Ishikawa (cell line): ENCODE measurements at regions not wholly inside any gene's neighbourhood (a gene's known extent, or its start where the extent isn't known, plus 50 kb on each side); places are given as distances from the start of the nearest gene placed in this dataset.

Experiments
- CEBPB ChIP-seq: IDR thresholded peaks from 2 replicates; pipeline ENCODE4 v1.6.1; 2012
- CREB1 ChIP-seq: IDR thresholded peaks from 2 replicates; pipeline ENCODE4 v1.6.1; 2012; ENCODE audit warnings: low read depth
- EGR1 ChIP-seq: IDR thresholded peaks from 2 replicates; pipeline ENCODE4 v1.6.1; 2012
- EP300 ChIP-seq: IDR thresholded peaks from 2 replicates; pipeline ENCODE4 v1.6.1; 2012; ENCODE audit warnings: borderline replicate concordance
- FOXM1 ChIP-seq: IDR thresholded peaks from 2 replicates; pipeline ENCODE4 v1.6.1; 2012; ENCODE audit warnings: low read depth, borderline replicate concordance
- NFIC ChIP-seq: IDR thresholded peaks from 2 replicates; pipeline ENCODE4 v1.6.1; 2012
- RAD21 ChIP-seq: IDR thresholded peaks from 2 replicates; pipeline ENCODE4 v1.6.1; 2012; ENCODE audit warnings: low read depth
- TAF1 ChIP-seq: IDR thresholded peaks from 2 replicates; pipeline ENCODE4 v1.6.1; 2012; ENCODE audit warnings: low read depth, mild to moderate bottlenecking
- TCF12 ChIP-seq: IDR thresholded peaks from 2 replicates; pipeline ENCODE4 v1.6.1; 2012; ENCODE audit warnings: low read depth
- TEAD4 ChIP-seq: IDR thresholded peaks from 2 replicates; pipeline ENCODE4 v1.6.1; 2012
- USF1 ChIP-seq: IDR thresholded peaks from 2 replicates; pipeline ENCODE4 v1.6.1; 2012
- YY1 ChIP-seq: IDR thresholded peaks from 2 replicates; pipeline ENCODE4 v1.6.1; 2012; ENCODE audit warnings: low read depth
- ZBTB7A ChIP-seq: IDR thresholded peaks from 2 replicates; pipeline ENCODE4 v1.6.1; 2012; ENCODE audit warnings: low read depth
- TF ChIP-seq, protein P1 (sequence below): IDR thresholded peaks from 2 replicates; pipeline ENCODE4 v1.6.1; 2012
- TF ChIP-seq, protein P2 (sequence below): IDR thresholded peaks from 2 replicates; pipeline ENCODE4 v1.6.1; 2012; ENCODE audit warnings: low read depth, mild to moderate bottlenecking

- no peak for TF ChIP-seq TEAD4
- TF ChIP-seq ZBTB7A: no peak
- no peak for TF ChIP-seq YY1
- TF ChIP-seq TAF1: no peak
- no peak for TF ChIP-seq EP300
- no peak for TF ChIP-seq USF1
These were observed 140.6 kb upstream of the STARD13 start for GRCh38 chr13:33426131-33426530.

- TF ChIP-seq TCF12: no peak
- no peak for TF ChIP-seq CEBPB
- no peak for TF ChIP-seq YY1
- no peak for TF ChIP-seq TEAD4
- TF ChIP-seq FOXM1: no peak
These were observed 147.8 kb upstream of the STARD13 start for GRCh38 chr13:33433316-33433715.

- no peak for TF ChIP-seq NFIC
- TF ChIP-seq, protein P1, sequence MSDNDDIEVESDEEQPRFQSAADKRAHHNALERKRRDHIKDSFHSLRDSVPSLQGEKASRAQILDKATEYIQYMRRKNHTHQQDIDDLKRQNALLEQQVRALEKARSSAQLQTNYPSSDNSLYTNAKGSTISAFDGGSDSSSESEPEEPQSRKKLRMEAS: no peak
- TF ChIP-seq, protein P2, sequence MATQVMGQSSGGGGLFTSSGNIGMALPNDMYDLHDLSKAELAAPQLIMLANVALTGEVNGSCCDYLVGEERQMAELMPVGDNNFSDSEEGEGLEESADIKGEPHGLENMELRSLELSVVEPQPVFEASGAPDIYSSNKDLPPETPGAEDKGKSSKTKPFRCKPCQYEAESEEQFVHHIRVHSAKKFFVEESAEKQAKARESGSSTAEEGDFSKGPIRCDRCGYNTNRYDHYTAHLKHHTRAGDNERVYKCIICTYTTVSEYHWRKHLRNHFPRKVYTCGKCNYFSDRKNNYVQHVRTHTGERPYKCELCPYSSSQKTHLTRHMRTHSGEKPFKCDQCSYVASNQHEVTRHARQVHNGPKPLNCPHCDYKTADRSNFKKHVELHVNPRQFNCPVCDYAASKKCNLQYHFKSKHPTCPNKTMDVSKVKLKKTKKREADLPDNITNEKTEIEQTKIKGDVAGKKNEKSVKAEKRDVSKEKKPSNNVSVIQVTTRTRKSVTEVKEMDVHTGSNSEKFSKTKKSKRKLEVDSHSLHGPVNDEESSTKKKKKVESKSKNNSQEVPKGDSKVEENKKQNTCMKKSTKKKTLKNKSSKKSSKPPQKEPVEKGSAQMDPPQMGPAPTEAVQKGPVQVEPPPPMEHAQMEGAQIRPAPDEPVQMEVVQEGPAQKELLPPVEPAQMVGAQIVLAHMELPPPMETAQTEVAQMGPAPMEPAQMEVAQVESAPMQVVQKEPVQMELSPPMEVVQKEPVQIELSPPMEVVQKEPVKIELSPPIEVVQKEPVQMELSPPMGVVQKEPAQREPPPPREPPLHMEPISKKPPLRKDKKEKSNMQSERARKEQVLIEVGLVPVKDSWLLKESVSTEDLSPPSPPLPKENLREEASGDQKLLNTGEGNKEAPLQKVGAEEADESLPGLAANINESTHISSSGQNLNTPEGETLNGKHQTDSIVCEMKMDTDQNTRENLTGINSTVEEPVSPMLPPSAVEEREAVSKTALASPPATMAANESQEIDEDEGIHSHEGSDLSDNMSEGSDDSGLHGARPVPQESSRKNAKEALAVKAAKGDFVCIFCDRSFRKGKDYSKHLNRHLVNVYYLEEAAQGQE: no peak
- TF ChIP-seq EP300: no peak
- no peak for TF ChIP-seq TCF12
- no peak for TF ChIP-seq EGR1
- TF ChIP-seq CREB1: no peak
- no peak for TF ChIP-seq CEBPB
- no peak for TF ChIP-seq RAD21
- TF ChIP-seq FOXM1: no peak
- no peak for TF ChIP-seq TEAD4
- no peak for TF ChIP-seq YY1
These were observed 149.1 kb upstream of the STARD13 start for GRCh38 chr13:33434676-33435075.

- TF ChIP-seq NFIC (no peak), RAD21 (no peak), FOXM1 (no peak), TEAD4 (no peak), EGR1 (no peak), CREB1 (no peak), TCF12 (no peak), TAF1 (no peak), CEBPB (no peak), USF1 (no peak)
- TF ChIP-seq, protein P2: no peak
These were observed 149.7 kb upstream of the STARD13 start for GRCh38 chr13:33435207-33435606.

DNA sequence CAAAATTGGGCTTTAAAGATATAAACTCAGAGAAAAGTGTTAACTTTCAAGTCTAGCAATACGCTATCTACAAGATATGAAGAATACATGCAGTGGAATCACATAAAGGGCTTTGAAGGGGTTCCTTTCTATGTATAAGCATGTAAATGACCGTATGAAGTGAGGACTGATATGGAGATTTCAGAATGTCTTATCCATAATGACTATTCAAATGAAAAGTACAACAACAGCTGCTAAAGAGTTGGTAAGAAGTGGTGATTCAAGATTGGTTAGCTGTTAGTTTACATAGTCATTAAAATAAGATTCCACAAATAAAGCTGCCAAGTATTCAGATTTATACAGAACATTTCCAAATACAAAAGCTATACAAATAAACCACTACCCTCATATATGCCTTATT, 153.4 kb upstream of the STARD13 start:
- no peak for TF ChIP-seq FOXM1
- TF ChIP-seq, protein P1: no peak
- no peak for TF ChIP-seq NFIC
- TF ChIP-seq USF1: no peak
- TF ChIP-seq TEAD4: no peak
- TF ChIP-seq EGR1: no peak
- no peak for TF ChIP-seq RAD21
- no peak for TF ChIP-seq CREB1
- no peak for TF ChIP-seq ZBTB7A
- TF ChIP-seq, protein P2: no peak
- no peak for TF ChIP-seq YY1
- no peak for TF ChIP-seq TCF12
- no peak for TF ChIP-seq CEBPB
- no peak for TF ChIP-seq EP300
- no peak for TF ChIP-seq TAF1
